ENCODE measurements at regions not wholly inside any gene's neighbourhood (a gene's known extent, or its start where the extent isn't known, plus 50 kb on each side); places are given as distances from the start of the nearest gene placed in this dataset.
"Not testable (repeated sequence)": the region's sequence is repeated elsewhere in the genome, so short reads cannot be mapped to it uniquely, and the experiment has no call there.

- H3K4me1 ChIP-seq, result no peaks in the 10 kb centered on the region
- intact Hi-C loops (cut with micrococcal nuclease), result no loop called here
- H3K27me3 ChIP-seq (ENCODE audit: low read depth), result peaks cover 19% of the 10 kb centered on the region
- H3K27ac ChIP-seq (replicated peaks), result no peak overlapping the region
- peaks cover 4% of the 10 kb centered on the region for H3K9me3 ChIP-seq (replicated peaks)
- H3K36me3 ChIP-seq, result no peaks in the 10 kb centered on the region
- no peak for TF ChIP-seq CTCF (IDR thresholded peaks at IDR 0.05; ENCODE audit: borderline replicate concordance)
- DNase-seq, result peak; percentile 10
- no peak overlapping the region for H3K4me3 ChIP-seq
Observed at GRCh38 chr14:105891631-105892452, 365.5 kb downstream of the TMEM121 start.

GRCh38 chr14:105892453-105893441 is 366.4 kb downstream of the TMEM121 start:
- DNase-seq, result peak; percentile 9
- H3K4me1 ChIP-seq; intact Hi-C loops (cut with micrococcal nuclease); H3K36me3 ChIP-seq; H3K4me3 ChIP-seq; H3K27ac ChIP-seq (replicated peaks); H3K9me3 ChIP-seq (replicated peaks): not testable (repeated sequence)
- H3K27me3 ChIP-seq (ENCODE audit: low read depth), result peaks cover 19% of the 10 kb centered on the region

DNA sequence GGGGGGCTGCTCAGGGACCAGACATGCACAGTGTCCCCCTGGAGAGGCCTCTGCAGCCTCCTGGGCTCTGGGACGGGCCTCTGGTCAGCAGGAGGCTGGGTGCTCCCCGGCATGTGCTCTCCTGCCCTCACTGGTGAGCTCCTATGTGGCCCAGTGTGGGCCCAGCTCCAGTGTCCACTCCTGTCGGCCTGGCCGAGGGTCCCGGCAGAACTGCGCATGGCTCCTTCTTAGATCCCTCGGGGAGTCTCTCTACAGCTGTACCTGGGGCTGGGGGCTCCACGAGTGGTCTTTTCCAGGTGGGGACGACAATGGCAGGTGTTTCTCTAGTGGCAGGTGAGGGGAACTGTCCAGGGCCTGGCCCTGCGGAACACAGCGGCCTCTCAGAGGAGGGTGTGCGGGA is 367.3 kb downstream of the TMEM121 start:
- H3K4me1 ChIP-seq; H3K36me3 ChIP-seq; H3K27ac ChIP-seq (replicated peaks); H3K9me3 ChIP-seq (replicated peaks); intact Hi-C loops (cut with micrococcal nuclease); H3K4me3 ChIP-seq; DNase-seq: not testable (repeated sequence)
- peaks cover 19% of the 10 kb centered on the region for H3K27me3 ChIP-seq (ENCODE audit: low read depth)

DNA sequence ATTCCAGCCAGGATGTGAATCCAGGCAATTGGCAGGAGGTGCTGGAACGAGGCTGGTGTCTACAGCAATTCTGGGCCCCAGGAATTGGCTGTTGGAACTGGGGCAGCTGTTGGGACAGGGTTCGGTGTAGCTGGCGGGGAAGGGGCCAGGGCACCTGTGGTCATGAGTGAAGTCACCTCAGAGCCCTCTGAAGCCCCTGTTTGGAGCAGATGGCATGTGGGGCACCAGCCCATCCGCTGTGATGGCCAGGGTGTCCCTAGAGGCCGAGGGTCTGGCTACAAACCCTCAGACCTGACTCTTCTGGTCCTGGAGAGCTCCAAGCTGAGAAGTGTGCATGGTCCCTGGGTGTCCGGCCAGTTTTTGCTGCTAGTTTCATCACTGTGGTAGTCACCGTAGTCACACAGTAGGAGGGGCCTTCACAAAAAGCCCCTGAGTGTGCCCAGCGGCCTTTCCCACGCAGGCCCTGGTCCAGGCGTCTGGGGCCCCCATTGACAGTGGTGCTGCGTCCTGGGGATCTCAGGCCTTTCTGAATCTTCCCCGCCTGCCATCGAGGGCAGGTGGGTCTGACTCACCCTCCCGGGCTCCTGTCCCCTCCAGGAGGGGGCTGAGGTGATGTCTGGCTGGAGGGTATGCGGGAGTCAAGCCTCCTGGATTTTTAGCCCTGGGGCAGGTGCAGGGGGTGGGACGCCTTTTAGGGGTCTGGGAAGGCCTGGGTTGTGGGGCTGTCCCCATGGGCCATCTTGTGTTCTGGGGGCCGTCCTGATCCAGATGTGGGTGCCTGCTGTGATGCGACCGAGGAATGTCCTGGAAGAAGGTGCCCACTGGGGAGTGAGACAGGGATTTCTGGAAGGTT is 368.0 kb downstream of the TMEM121 start:
- no peak for TF ChIP-seq CTCF (IDR thresholded peaks at IDR 0.05; ENCODE audit: borderline replicate concordance)
- no peaks in the 10 kb centered on the region for H3K36me3 ChIP-seq
- no peak overlapping the region for H3K4me3 ChIP-seq
- H3K27me3 ChIP-seq (ENCODE audit: low read depth), result peaks cover 25% of the 10 kb centered on the region
- no peak overlapping the region for H3K27ac ChIP-seq (replicated peaks)
- peak; percentile 8 for DNase-seq
- intact Hi-C loops (cut with micrococcal nuclease), result no loop called here
- no peaks in the 10 kb centered on the region for H3K4me1 ChIP-seq
- peaks cover 6% of the 10 kb centered on the region for H3K9me3 ChIP-seq (replicated peaks)

- H3K9me3 ChIP-seq (replicated peaks), result peaks cover 6% of the 10 kb centered on the region
- H3K4me1 ChIP-seq, result no peaks in the 10 kb centered on the region
- DNase-seq, result peak; percentile 11
- H3K27ac ChIP-seq (replicated peaks), result no peak overlapping the region
- no peak overlapping the region for H3K4me3 ChIP-seq
- no peaks in the 10 kb centered on the region for H3K36me3 ChIP-seq
- H3K27me3 ChIP-seq (ENCODE audit: low read depth), result peaks cover 26% of the 10 kb centered on the region
- intact Hi-C loops (cut with micrococcal nuclease), result no loop called here
- TF ChIP-seq CTCF (IDR thresholded peaks at IDR 0.05; ENCODE audit: borderline replicate concordance), result no peak
Observed at GRCh38 chr14:105894978-105895881, 368.8 kb downstream of the TMEM121 start.

- H3K9me3 ChIP-seq (replicated peaks); H3K36me3 ChIP-seq; intact Hi-C loops (cut with micrococcal nuclease); H3K4me3 ChIP-seq; DNase-seq; H3K4me1 ChIP-seq; H3K27ac ChIP-seq (replicated peaks): not testable (repeated sequence)
- peaks cover 24% of the 10 kb centered on the region for H3K27me3 ChIP-seq (ENCODE audit: low read depth)
Observed at GRCh38 chr14:105896206-105896605, 369.8 kb downstream of the TMEM121 start.

DNA sequence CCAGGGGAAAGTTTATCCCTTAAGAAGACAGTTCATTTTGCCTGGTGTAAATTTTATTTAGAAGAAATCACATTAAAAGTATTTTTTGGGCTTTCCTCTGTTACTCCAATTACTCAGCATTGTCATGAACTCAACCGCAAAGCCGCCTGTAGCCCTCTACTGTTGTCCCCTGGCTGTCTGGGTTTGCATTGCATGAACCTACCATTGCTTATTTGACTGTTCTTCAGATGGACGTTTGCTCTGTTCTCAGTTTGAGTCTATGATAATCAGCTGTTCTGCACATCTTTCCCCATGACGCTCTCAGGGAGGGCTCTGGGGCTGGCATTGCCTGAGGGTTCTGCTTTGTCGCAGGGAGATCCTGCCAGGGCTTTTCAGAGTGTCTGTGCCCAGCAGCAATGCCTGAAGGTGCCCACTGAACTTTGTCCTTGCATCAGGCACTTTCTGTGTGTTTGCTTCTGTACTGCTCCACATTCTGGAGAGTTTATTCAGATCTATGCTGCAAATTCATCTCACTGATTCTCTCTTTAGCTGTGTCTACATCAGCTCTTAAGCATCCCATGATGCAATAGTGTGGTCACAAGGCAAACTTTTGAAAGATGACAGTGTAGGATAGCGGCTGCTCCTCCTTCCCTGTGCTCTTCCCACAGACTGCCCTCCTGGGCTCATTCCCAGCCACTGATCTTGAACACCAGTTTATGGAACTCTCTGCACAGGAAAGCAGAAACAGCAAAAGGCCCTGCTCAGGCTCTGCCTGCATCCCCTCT is 370.8 kb downstream of the TMEM121 start:
- H3K9me3 ChIP-seq (replicated peaks); DNase-seq; H3K4me1 ChIP-seq; H3K27ac ChIP-seq (replicated peaks); H3K4me3 ChIP-seq; intact Hi-C loops (cut with micrococcal nuclease); H3K36me3 ChIP-seq: not testable (repeated sequence)
- peaks cover 33% of the 10 kb centered on the region for H3K27me3 ChIP-seq (ENCODE audit: low read depth)
